HEK293T (cell line): ENCODE measurements at regions not wholly inside any gene's neighbourhood (a gene's known extent, or its start where the extent isn't known, plus 50 kb on each side); places are given as distances from the start of the nearest gene placed in this dataset.

Source experiments
- BHLHE40 ChIP-seq: fragments of 450-650 bp; IDR thresholded peaks from 2 replicates; pipeline ENCODE4 v1.6.1; 2016; ENCODE audit warnings: mild to moderate bottlenecking, moderate library complexity, borderline replicate concordance
- CTBP1 ChIP-seq: fragments of 450-650 bp; IDR thresholded peaks from 2 replicates; pipeline ENCODE4 v1.6.1; 2016; ENCODE audit warnings: borderline replicate concordance
- ELF4 ChIP-seq: fragments of 450-650 bp; IDR thresholded peaks from 2 replicates; pipeline ENCODE4 v1.6.1; 2017; ENCODE audit warnings: antibody characterized with exemption
- FOXA1 ChIP-seq: fragments of 450-650 bp; IDR thresholded peaks from 2 replicates; pipeline ENCODE4 v1.6.1; 2016; ENCODE audit warnings: mild to moderate bottlenecking
- FOXM1 ChIP-seq: fragments of 450-650 bp; IDR thresholded peaks from 2 replicates; pipeline ENCODE4 v1.6.1; 2017; ENCODE audit warnings: mild to moderate bottlenecking, borderline replicate concordance
- SUZ12 ChIP-seq: fragments of 450-650 bp; IDR thresholded peaks from 2 replicates; pipeline ENCODE4 v1.6.1; 2016; ENCODE audit warnings: mild to moderate bottlenecking

GRCh38 chr9:129361196-129361595 is 183.1 kb upstream of the IER5L start:
- TF ChIP-seq SUZ12, result no peak
- TF ChIP-seq CTBP1, result no peak
- TF ChIP-seq BHLHE40, result no peak
- no peak for TF ChIP-seq FOXA1
- TF ChIP-seq ELF4, result no peak
- no peak for TF ChIP-seq FOXM1
